Panc1 (cell line): ENCODE measurements at regions not wholly inside any gene's neighbourhood (a gene's known extent, or its start where the extent isn't known, plus 50 kb on each side); places are given as distances from the start of the nearest gene placed in this dataset.

Source experiments
- ATAC-seq: fragments of 200-7000 bp; cut with Tn5 transposase; 2 replicates; pipeline ENCODE4 v1.9.1; 2020; ENCODE audit warnings: mild to moderate bottlenecking, moderate library complexity
- BruUV-seq: library from RNA; stranded (reverse); fragments of 400-500 nt; replicated peaks from 2 replicates; lab custom pipeline; 2021; lab: Mats Ljungman, UMichigan
- CTCF ChIA-PET: fragments of 300-600 bp; sonication (Branson Sonifier 250); formaldehyde crosslinking; loops from one replicate; lab custom pipeline; 2022; ENCODE audit warnings: antibody characterized with exemption; lab: Charles Lee
- POLR2A ChIA-PET: fragments of 300-600 bp; sonication (Branson Sonifier 250); formaldehyde crosslinking; loops from one replicate; lab custom pipeline; 2022; ENCODE audit warnings: antibody characterized with exemption; lab: Charles Lee
- DNase-seq: peaks from one replicate; pipeline ENCODE4 v3.0.0-alpha.2; 2010; ENCODE audit warnings: low read depth, low spot score
- H3K27ac ChIP-seq: 2 replicates; pipeline ENCODE4 v1.5.1; 2011; ENCODE audit warnings: mild to moderate bottlenecking, low read length, inconsistent platforms
- H3K27me3 ChIP-seq: fragments of 200-500 bp; sonication (Bioruptor generic); 2 replicates; pipeline ENCODE4 v1.6.0; 2014; ENCODE audit warnings: low read length, inconsistent platforms; ENCODE audit not compliant: control insufficient read depth, insufficient read depth
- H3K36me3 ChIP-seq: fragments of 200-500 bp; sonication (Bioruptor generic); 2 replicates; pipeline ENCODE4 v1.5.1; 2014; ENCODE audit warnings: inconsistent platforms, mild to moderate bottlenecking, low read length, moderate library complexity; ENCODE audit not compliant: control insufficient read depth, insufficient read depth
- H3K4me1 ChIP-seq: 2 replicates; pipeline ENCODE4 v1.5.1; 2011; ENCODE audit warnings: inconsistent platforms, mild to moderate bottlenecking, low read length, moderate library complexity; ENCODE audit not compliant: control insufficient read depth, insufficient read depth
- H3K4me3 ChIP-seq, 2 experiments: 2 replicates each; pipeline ENCODE4 v1.5.1; 2011 to 2012; ENCODE audit warnings: low read depth in 2 of 2, low read length in 2 of 2, mild to moderate bottlenecking in 2 of 2, inconsistent platforms in 1 of 2, moderate library complexity in 1 of 2
- H3K9me3 ChIP-seq: fragments of 200-500 bp; sonication (Bioruptor generic); 2 replicates; pipeline ENCODE4 v1.5.1; 2014; ENCODE audit warnings: low read depth, mild to moderate bottlenecking, inconsistent platforms, low read length, moderate library complexity; ENCODE audit not compliant: control insufficient read depth, insufficient read depth
- POLR2AphosphoS5 ChIP-seq: IDR thresholded peaks from 2 replicates; pipeline ENCODE4 v1.6.1; 2012; ENCODE audit warnings: mild to moderate bottlenecking, low read depth, low read length, moderate library complexity
- SIN3A ChIP-seq: IDR thresholded peaks from 2 replicates; pipeline ENCODE4 v1.6.1; 2012; ENCODE audit warnings: low read depth, mild to moderate bottlenecking, low read length, moderate library complexity, borderline replicate concordance; ENCODE audit not compliant: insufficient read depth
- TCF7L2 ChIP-seq: IDR thresholded peaks from 2 replicates; pipeline ENCODE4 v1.6.1; 2011; ENCODE audit warnings: mild to moderate bottlenecking, low read depth, low read length, inconsistent platforms
- in situ Hi-C: cut with HindIII; loops from 2 replicates; pipeline ENCODE4 v1.10.0; 2016; ENCODE audit warnings: low sequenced_read_pairs, low pct_unique_long_range_greater_than_20kb
- intact Hi-C: fragments of 100-400 bp; cut with micrococcal nuclease; formaldehyde crosslinking; loops from one replicate; pipeline ENCODE4 v1.10.0; 2022; ENCODE audit not compliant: unreplicated experiment
- TF ChIP-seq, protein P1 (sequence below), 2 experiments: IDR thresholded peaks; 2 replicates each; pipeline ENCODE4 v1.6.1; 2011 to 2012; ENCODE audit warnings: low read depth in 2 of 2, control low read depth in 1 of 2, low read length in 1 of 2, mild to moderate bottlenecking in 1 of 2, moderate library complexity in 1 of 2; ENCODE audit not compliant: insufficient read depth in 1 of 2
- TF ChIP-seq, protein P2 (sequence below): fragments of 450-650 bp; IDR thresholded peaks from 2 replicates; pipeline ENCODE4 v1.5.1; 2017; ENCODE audit warnings: mild to moderate bottlenecking

DNA sequence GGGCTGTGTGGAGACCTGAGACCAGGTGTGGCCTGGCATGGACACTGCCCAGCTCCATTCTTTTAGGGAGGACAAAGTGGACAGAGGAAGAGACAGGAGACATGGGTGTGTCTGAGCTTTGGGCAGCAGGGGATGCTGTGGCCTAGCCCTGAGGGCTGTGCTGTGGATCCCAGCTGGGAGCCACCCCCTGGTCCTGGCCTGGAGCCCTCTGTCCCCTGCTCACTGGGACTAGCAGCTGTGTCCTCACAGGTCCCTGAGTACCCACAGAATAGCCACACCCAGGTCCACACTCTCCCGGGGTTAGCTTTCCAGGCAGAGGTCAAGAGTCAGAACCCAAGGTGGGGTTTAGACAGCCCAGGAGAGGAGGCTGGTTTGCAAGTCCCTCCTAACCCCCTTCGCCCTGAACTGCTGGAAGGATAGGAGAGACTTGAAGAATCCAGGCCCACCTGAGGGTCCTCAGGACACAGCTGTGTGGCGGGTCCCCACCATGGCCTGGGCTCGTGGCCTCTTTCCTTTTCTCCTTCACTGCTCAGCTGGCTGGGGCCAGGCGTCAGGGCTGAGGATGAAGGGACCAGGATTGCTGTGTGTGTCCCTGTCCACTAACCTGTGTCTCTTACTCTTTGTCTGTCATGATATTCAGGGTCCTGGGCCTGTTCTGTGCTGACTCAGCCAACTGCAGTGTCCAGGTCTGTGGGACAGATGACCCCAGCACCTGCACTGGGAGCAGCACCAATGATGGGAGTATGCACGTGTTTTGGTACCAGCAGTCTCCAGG, 78.5 kb upstream of the VPREB1 start:
- in situ Hi-C loops (no loop called here), intact Hi-C loops (no loop called here)
- Histone ChIP-seq H3K4me1 (no peaks in the 10 kb centered on the region; the same call in 1 of the 2 replicates), H3K36me3 (no peaks in the 10 kb centered on the region), H3K9me3 (no peaks in the 10 kb centered on the region), H3K27ac (no peak overlapping the region), H3K27me3 (no peaks in the 10 kb centered on the region), H3K4me3 (no peak overlapping the region)
- DNase-seq: no peak
- TF ChIP-seq, protein P1, sequence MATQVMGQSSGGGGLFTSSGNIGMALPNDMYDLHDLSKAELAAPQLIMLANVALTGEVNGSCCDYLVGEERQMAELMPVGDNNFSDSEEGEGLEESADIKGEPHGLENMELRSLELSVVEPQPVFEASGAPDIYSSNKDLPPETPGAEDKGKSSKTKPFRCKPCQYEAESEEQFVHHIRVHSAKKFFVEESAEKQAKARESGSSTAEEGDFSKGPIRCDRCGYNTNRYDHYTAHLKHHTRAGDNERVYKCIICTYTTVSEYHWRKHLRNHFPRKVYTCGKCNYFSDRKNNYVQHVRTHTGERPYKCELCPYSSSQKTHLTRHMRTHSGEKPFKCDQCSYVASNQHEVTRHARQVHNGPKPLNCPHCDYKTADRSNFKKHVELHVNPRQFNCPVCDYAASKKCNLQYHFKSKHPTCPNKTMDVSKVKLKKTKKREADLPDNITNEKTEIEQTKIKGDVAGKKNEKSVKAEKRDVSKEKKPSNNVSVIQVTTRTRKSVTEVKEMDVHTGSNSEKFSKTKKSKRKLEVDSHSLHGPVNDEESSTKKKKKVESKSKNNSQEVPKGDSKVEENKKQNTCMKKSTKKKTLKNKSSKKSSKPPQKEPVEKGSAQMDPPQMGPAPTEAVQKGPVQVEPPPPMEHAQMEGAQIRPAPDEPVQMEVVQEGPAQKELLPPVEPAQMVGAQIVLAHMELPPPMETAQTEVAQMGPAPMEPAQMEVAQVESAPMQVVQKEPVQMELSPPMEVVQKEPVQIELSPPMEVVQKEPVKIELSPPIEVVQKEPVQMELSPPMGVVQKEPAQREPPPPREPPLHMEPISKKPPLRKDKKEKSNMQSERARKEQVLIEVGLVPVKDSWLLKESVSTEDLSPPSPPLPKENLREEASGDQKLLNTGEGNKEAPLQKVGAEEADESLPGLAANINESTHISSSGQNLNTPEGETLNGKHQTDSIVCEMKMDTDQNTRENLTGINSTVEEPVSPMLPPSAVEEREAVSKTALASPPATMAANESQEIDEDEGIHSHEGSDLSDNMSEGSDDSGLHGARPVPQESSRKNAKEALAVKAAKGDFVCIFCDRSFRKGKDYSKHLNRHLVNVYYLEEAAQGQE (IDR thresholded peaks at IDR 0.05; ENCODE audit: insufficient read depth in 1 of 2, low read depth in 2 of 2, low read length in 1 of 2): no peak
- TF ChIP-seq, protein P2, sequence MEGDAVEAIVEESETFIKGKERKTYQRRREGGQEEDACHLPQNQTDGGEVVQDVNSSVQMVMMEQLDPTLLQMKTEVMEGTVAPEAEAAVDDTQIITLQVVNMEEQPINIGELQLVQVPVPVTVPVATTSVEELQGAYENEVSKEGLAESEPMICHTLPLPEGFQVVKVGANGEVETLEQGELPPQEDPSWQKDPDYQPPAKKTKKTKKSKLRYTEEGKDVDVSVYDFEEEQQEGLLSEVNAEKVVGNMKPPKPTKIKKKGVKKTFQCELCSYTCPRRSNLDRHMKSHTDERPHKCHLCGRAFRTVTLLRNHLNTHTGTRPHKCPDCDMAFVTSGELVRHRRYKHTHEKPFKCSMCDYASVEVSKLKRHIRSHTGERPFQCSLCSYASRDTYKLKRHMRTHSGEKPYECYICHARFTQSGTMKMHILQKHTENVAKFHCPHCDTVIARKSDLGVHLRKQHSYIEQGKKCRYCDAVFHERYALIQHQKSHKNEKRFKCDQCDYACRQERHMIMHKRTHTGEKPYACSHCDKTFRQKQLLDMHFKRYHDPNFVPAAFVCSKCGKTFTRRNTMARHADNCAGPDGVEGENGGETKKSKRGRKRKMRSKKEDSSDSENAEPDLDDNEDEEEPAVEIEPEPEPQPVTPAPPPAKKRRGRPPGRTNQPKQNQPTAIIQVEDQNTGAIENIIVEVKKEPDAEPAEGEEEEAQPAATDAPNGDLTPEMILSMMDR: no peak
- TF ChIP-seq POLR2AphosphoS5: no peak
- no peak for TF ChIP-seq SIN3A
- TF ChIP-seq TCF7L2: no peak
- BruUV-seq: no TSS peak
- no peak for ATAC-seq
- ChIA-PET POLR2A (interaction anchor here (0.7 kb wide), 1 partner anchor 32 kb away, joined by 3 read pairs; no protein-coding TSS in a partner anchor), CTCF (no interaction called here)

DNA sequence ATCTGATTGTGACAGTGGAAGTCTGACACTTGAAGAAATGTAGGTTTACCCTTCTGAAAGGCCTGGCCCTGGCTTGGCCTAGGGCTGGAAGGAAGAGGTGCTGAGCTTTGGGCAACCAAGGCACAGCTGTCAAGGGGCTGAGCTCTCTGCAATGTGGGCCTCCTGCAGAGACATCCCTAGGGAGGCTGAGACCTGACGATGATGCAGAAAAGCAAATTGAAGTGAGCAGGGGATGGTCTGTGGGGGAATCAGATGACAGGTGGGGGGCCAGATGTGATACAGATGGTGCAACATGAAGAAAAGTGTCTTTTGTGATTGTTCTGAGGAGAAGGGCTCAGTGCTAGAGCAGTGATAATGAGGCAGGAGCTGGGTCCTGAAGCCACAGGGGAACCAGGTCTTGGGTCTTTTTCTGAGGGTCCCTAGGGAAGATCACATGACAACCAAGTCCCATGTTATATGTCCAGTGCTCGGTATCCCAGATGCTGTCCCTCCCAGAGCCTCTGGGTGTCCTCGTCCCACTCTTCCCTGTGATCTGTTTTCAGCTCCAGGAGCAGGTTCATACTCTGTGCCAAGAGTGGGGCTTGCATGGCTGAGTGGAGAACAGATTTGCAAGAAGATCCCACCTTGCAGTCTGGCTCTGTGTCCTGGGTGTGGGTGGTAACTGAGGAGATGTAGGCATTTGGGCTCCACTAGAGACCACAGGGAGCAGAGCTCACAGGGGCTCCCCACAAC, 79.9 kb upstream of the VPREB1 start:
- no peak for ATAC-seq

More for the DNA sequence above, 79.9 kb upstream of the VPREB1 start:
- Histone ChIP-seq H3K4me1 (no peaks in the 10 kb centered on the region), H3K27me3 (no peaks in the 10 kb centered on the region), H3K9me3 (no peaks in the 10 kb centered on the region), H3K27ac (no peak overlapping the region), H3K4me3 (no peak overlapping the region), H3K36me3 (no peaks in the 10 kb centered on the region)
- DNase-seq: no peak
- ChIA-PET CTCF (no interaction called here), POLR2A (no interaction called here)
- no TSS peak for BruUV-seq
- TF ChIP-seq POLR2AphosphoS5: no peak
- TF ChIP-seq, protein P1 (IDR thresholded peaks at IDR 0.05; ENCODE audit: insufficient read depth in 1 of 2, low read depth in 2 of 2, low read length in 1 of 2): no peak
- in situ Hi-C loops: no loop called here
- intact Hi-C loops: no loop called here
